ENCODE measurements at regions not wholly inside any gene's neighbourhood (a gene's known extent, or its start where the extent isn't known, plus 50 kb on each side); places are given as distances from the start of the nearest gene placed in this dataset.

GRCh38 chr5:68648944-68649857, 433.6 kb downstream of the PIK3R1 start:
- TF ChIP-seq, protein P1, sequence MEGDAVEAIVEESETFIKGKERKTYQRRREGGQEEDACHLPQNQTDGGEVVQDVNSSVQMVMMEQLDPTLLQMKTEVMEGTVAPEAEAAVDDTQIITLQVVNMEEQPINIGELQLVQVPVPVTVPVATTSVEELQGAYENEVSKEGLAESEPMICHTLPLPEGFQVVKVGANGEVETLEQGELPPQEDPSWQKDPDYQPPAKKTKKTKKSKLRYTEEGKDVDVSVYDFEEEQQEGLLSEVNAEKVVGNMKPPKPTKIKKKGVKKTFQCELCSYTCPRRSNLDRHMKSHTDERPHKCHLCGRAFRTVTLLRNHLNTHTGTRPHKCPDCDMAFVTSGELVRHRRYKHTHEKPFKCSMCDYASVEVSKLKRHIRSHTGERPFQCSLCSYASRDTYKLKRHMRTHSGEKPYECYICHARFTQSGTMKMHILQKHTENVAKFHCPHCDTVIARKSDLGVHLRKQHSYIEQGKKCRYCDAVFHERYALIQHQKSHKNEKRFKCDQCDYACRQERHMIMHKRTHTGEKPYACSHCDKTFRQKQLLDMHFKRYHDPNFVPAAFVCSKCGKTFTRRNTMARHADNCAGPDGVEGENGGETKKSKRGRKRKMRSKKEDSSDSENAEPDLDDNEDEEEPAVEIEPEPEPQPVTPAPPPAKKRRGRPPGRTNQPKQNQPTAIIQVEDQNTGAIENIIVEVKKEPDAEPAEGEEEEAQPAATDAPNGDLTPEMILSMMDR (IDR thresholded peaks at IDR 0.05), result no peak
- ATAC-seq (no peak), DNase-seq (no peak)
- Mint-ChIP-seq H3K4me3 (no peak overlapping the region), H3K36me3 (no peaks in the 10 kb centered on the region), H3K9me3 (no peaks in the 10 kb centered on the region), H3K27ac (no peak overlapping the region), H3K27me3 (ENCODE audit: low read depth in 2 of 2) (no peaks in the 10 kb centered on the region), H3K4me1 (no peaks in the 10 kb centered on the region)
- H3K4me1 ChIP-seq (ENCODE audit: control insufficient read depth, insufficient read depth, low read length), result no peaks in the 10 kb centered on the region
- no peaks in the 10 kb centered on the region for H3K36me3 ChIP-seq (ENCODE audit: control insufficient read depth, insufficient read depth, low read length)
- intact Hi-C loops (cut with micrococcal nuclease), result no loop called here
- H3K9me3 ChIP-seq (ENCODE audit: control insufficient read depth, insufficient read depth, low read length), result no peaks in the 10 kb centered on the region
- no peak overlapping the region for H3K27ac ChIP-seq (ENCODE audit: low read length)
- WGBS (ENCODE audit: insufficient coverage), result 87% methylated on average over 7 of the region's 8 CpGs
- H3K4me3 ChIP-seq (ENCODE audit: low read length), result no peak overlapping the region
- no peaks in the 10 kb centered on the region for H3K27me3 ChIP-seq (ENCODE audit: control insufficient read depth, insufficient read depth, low read length)

- intact Hi-C loops (cut with micrococcal nuclease), result no loop called here
- Histone ChIP-seq H3K4me1 (ENCODE audit: control insufficient read depth, insufficient read depth, low read length) (no peaks in the 10 kb centered on the region), H3K4me3 (ENCODE audit: low read length) (no peak overlapping the region), H3K36me3 (ENCODE audit: control insufficient read depth, insufficient read depth, low read length) (no peaks in the 10 kb centered on the region), H3K27me3 (ENCODE audit: control insufficient read depth, insufficient read depth, low read length) (no peaks in the 10 kb centered on the region), H3K9me3 (ENCODE audit: control insufficient read depth, insufficient read depth, low read length) (no peaks in the 10 kb centered on the region), H3K27ac (ENCODE audit: low read length) (no peak overlapping the region)
- no peaks in the 10 kb centered on the region for H3K36me3 Mint-ChIP-seq
- ATAC-seq (no peak), DNase-seq (no peak)
- 91% methylated on average over 3 of the region's 3 CpGs for WGBS (ENCODE audit: insufficient coverage)
- H3K27ac Mint-ChIP-seq, result no peak overlapping the region
- peaks cover 0 to 2% of the 10 kb centered on the region in 2 donors for H3K27me3 Mint-ChIP-seq (ENCODE audit: low read depth in 2 of 2)
- TF ChIP-seq, protein P1 (IDR thresholded peaks at IDR 0.05), result no peak
- no peak overlapping the region for H3K4me3 Mint-ChIP-seq
- H3K9me3 Mint-ChIP-seq, result no peaks in the 10 kb centered on the region
- H3K4me1 Mint-ChIP-seq, result no peaks in the 10 kb centered on the region
These were observed 437.0 kb downstream of the PIK3R1 start for GRCh38 chr5:68652534-68652965.

DNA sequence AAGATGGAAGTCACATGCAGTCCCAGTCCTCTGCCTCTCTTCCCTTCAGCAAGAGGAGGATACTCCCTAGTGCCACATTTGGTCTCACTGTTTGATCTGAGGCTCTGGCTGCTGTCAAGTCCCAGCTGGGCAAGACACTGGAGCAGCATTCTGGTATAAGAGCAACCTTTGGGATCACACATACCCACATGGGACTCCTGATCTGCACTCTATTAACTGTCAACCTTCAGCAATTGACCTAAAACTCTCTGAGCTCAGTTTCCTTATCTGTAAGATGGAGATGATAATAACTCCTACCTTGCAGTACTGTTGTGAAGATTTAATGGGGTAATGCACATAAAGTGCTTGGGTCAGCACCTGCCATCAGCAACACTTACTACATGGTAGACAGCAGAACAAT, 437.9 kb downstream of the PIK3R1 start:
- DNase-seq (no peak), ATAC-seq (no peak)
- H3K4me3 Mint-ChIP-seq, result no peak overlapping the region
- no peaks in the 10 kb centered on the region for H3K36me3 Mint-ChIP-seq
- no peaks in the 10 kb centered on the region for H3K9me3 Mint-ChIP-seq
- TF ChIP-seq, protein P1 (IDR thresholded peaks at IDR 0.05), result no peak
- intact Hi-C loops (cut with micrococcal nuclease), result no loop called here
- no peaks in the 10 kb centered on the region for H3K9me3 ChIP-seq (ENCODE audit: control insufficient read depth, insufficient read depth, low read length)
- H3K4me3 ChIP-seq (ENCODE audit: low read length), result no peak overlapping the region
- H3K4me1 Mint-ChIP-seq, result no peaks in the 10 kb centered on the region
- H3K27ac Mint-ChIP-seq, result no peak overlapping the region
- peaks cover 0 to 3% of the 10 kb centered on the region in 2 donors for H3K27me3 Mint-ChIP-seq (ENCODE audit: low read depth in 2 of 2)
- H3K27ac ChIP-seq (ENCODE audit: low read length), result no peak overlapping the region
- H3K36me3 ChIP-seq (ENCODE audit: control insufficient read depth, insufficient read depth, low read length), result no peaks in the 10 kb centered on the region
- H3K4me1 ChIP-seq (ENCODE audit: control insufficient read depth, insufficient read depth, low read length), result no peaks in the 10 kb centered on the region
- no peaks in the 10 kb centered on the region for H3K27me3 ChIP-seq (ENCODE audit: control insufficient read depth, insufficient read depth, low read length)
